ENCODE measurements at regions not wholly inside any gene's neighbourhood (a gene's known extent, or its start where the extent isn't known, plus 50 kb on each side); places are given as distances from the start of the nearest gene placed in this dataset.

GRCh38 chr12:102759466-102759865 lies 157.6 kb downstream of the PAH start:
- Histone ChIP-seq H3K9me1 (replicated peaks; ENCODE audit: control insufficient read depth, extremely low read depth, insufficient read depth, low read length) (no peaks in the 10 kb centered on the region), H2AFZ (ENCODE audit: low read depth, low read length) (no peak overlapping the region), H3K4me1 (ENCODE audit: control insufficient read depth, extremely low read depth, insufficient read depth, low read length) (no peaks in the 10 kb centered on the region), H3K4me3 (replicated peaks in 1 of 3; ENCODE audit: insufficient read depth in 1 of 3, low read depth in 1 of 3, low read length in 3 of 3) (no peak overlapping the region), H3K9ac (replicated peaks; ENCODE audit: extremely low read depth, insufficient read depth, low read length) (no peak overlapping the region), H3K36me3 (ENCODE audit: control insufficient read depth in 2 of 2, extremely low read depth in 1 of 2, insufficient read depth in 2 of 2, low read length in 2 of 2) (no peaks in the 10 kb centered on the region), H3K27me3 (ENCODE audit: control insufficient read depth in 2 of 2, insufficient read depth in 2 of 2, low read length in 2 of 2) (no peaks in the 10 kb centered on the region), H3K9me3 (replicated peaks; ENCODE audit: control insufficient read depth, insufficient read depth, low read length) (no peaks in the 10 kb centered on the region), H3K79me2 (ENCODE audit: control insufficient read depth, insufficient read depth, low read length) (no peaks in the 10 kb centered on the region), H3K27ac (ENCODE audit: insufficient read depth, low read depth, low read length) (no peak overlapping the region), H4K20me1 (replicated peaks; ENCODE audit: control insufficient read depth, extremely low read depth, insufficient read depth, low read length) (no peaks in the 10 kb centered on the region), H3K4me2 (ENCODE audit: insufficient read depth, low read length) (no peak overlapping the region)
- ChIA-PET POLR2A (no interaction called here), CTCF (no interaction called here)
- intact Hi-C loops (cut with micrococcal nuclease) (no loop called here), dilution Hi-C loops (cut with MboI; ENCODE audit: extremely low pct_ligation_motif_present, low sequenced_read_pairs) (no loop called here)
- no peak for FAIRE-seq
- BruUV-seq (replicated peaks) = no TSS peak
- TF ChIP-seq MAX (IDR thresholded peaks at IDR 0.05; ENCODE audit: insufficient read depth, insufficient read length) = no peak
- no peak for TF ChIP-seq POLR2AphosphoS5 (IDR thresholded peaks at IDR 0.05; ENCODE audit: insufficient read depth, low read depth, low read length)
- no peak for TF ChIP-seq CTCF (IDR thresholded peaks at IDR 0.05; ENCODE audit: extremely low read depth in 1 of 2, insufficient read depth in 1 of 2, low read depth in 1 of 2, low read length in 2 of 2)
- no peak for TF ChIP-seq GATA2 (IDR thresholded peaks at IDR 0.05; ENCODE audit: insufficient read depth, insufficient read length, low read depth, low read length)
- TF ChIP-seq POLR2A (IDR thresholded peaks at IDR 0.05; ENCODE audit: low read depth, low read length) = no peak
- TF ChIP-seq JUN (IDR thresholded peaks at IDR 0.05; ENCODE audit: borderline replicate concordance, insufficient read depth, insufficient read length, low read depth) = no peak
- no peak for TF ChIP-seq MYC (IDR thresholded peaks at IDR 0.05; ENCODE audit: low read depth, low read length)
- TF ChIP-seq FOS (IDR thresholded peaks at IDR 0.05; ENCODE audit: borderline replicate concordance, insufficient read depth, low read length) = no peak
- no peak for TF ChIP-seq EZH2 (IDR thresholded peaks at IDR 0.05; ENCODE audit: borderline replicate concordance, low read depth, low read length, severe bottlenecking)
- no peak for DNase-seq (ENCODE audit: low read depth, low spot score)

Data from endothelial cell of umbilical vein (primary cell).